ENCODE measurements at regions not wholly inside any gene's neighbourhood (a gene's known extent, or its start where the extent isn't known, plus 50 kb on each side); places are given as distances from the start of the nearest gene placed in this dataset.

DNA sequence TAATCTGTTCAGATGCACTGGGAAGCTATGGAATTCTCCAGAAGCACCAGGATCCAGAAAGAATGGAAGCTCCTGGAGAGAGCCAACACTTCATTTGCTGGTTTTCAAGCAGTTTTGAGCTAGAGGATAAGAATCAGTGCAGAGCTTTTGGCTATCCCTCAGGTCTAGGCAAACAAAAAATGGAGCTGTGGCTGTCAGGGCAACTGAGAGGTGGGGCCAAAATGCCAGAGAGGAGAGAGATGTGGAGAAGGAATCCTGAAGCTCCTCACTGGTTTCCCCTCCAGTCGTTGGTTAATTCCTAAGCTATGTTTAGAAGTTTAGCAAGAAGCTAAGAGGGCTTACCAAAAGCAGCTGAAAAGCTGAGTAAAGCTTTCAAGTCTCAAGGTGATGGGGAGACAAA lies 294.2 kb upstream of the JARID2 start:
- Histone ChIP-seq H3K27me3 (ENCODE audit: control insufficient read depth, insufficient read depth, low read length) (no peaks in the 10 kb centered on the region), H3K4me3 (ENCODE audit: low read depth, low read length) (no peak overlapping the region), H3K9ac (no peak overlapping the region), H3K9me3 (ENCODE audit: control insufficient read depth, low read length) (no peaks in the 10 kb centered on the region), H3K79me2 (no peaks in the 10 kb centered on the region), H3K4me1 (no peaks in the 10 kb centered on the region), H3K27ac (no peak overlapping the region), H2AFZ (no peak overlapping the region), H3K4me2 (ENCODE audit: low read length) (no peak overlapping the region), H3K36me3 (ENCODE audit: control insufficient read depth, insufficient read depth, low read length) (no peaks in the 10 kb centered on the region)
- TF ChIP-seq CTCF (IDR thresholded peaks at IDR 0.05), result no peak

GRCh38 chr6:14953836-14954235 lies 292.0 kb upstream of the JARID2 start:
- Histone ChIP-seq H3K9ac (no peak overlapping the region), H3K4me1 (no peaks in the 10 kb centered on the region), H3K4me3 (ENCODE audit: low read depth, low read length) (no peak overlapping the region), H3K27ac (no peak overlapping the region), H3K4me2 (ENCODE audit: low read length) (no peak overlapping the region), H3K79me2 (no peaks in the 10 kb centered on the region), H3K27me3 (ENCODE audit: control insufficient read depth, insufficient read depth, low read length) (no peaks in the 10 kb centered on the region), H3K36me3 (ENCODE audit: control insufficient read depth, insufficient read depth, low read length) (no peaks in the 10 kb centered on the region), H2AFZ (no peak overlapping the region), H3K9me3 (ENCODE audit: control insufficient read depth, low read length) (no peaks in the 10 kb centered on the region)
- TF ChIP-seq CTCF (IDR thresholded peaks at IDR 0.05), result no peak

- Histone ChIP-seq H3K4me3 (ENCODE audit: low read depth, low read length) (no peak overlapping the region), H3K36me3 (ENCODE audit: control insufficient read depth, insufficient read depth, low read length) (no peaks in the 10 kb centered on the region), H3K4me1 (peaks cover 2% of the 10 kb centered on the region), H3K27me3 (ENCODE audit: control insufficient read depth, insufficient read depth, low read length) (no peaks in the 10 kb centered on the region), H3K9ac (no peak overlapping the region), H3K4me2 (ENCODE audit: low read length) (no peak overlapping the region), H2AFZ (no peak overlapping the region), H3K9me3 (ENCODE audit: control insufficient read depth, low read length) (no peaks in the 10 kb centered on the region), H3K27ac (no peak overlapping the region), H3K79me2 (no peaks in the 10 kb centered on the region)
- TF ChIP-seq CTCF (IDR thresholded peaks at IDR 0.05), result no peak
Observed at GRCh38 chr6:14957355-14958059, 288.4 kb upstream of the JARID2 start.

DNA sequence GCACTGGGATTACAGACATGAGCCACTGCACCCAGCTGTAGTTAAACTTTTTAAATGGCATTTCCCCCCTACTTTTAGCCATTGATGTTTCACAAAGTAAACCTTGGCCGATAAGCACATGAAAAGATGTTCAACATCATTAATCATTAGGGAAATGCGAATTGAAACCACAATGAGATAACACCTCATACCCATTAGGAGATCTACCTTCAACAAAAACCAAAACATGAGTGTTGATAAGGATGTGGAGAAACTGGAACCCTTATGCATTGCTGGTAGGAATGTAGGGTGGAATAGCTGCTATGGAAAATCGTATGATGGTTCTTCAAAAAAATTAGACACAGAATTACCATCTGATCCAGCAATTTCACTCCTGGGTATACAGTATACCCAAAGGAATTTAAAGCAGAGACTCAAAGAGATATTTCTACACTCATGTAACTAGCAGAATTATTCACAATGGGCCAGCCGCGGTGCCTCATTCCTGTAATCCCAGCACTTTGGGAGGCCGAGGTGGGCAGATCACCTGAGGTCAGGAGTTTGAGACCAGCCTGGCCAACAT lies 286.5 kb upstream of the JARID2 start:
- Histone ChIP-seq H2AFZ (no peak overlapping the region), H3K27ac (no peak overlapping the region), H3K36me3 (ENCODE audit: control insufficient read depth, insufficient read depth, low read length) (no peaks in the 10 kb centered on the region), H3K4me1 (peaks cover 3% of the 10 kb centered on the region), H3K4me3 (ENCODE audit: low read depth, low read length) (no peak overlapping the region), H3K9ac (no peak overlapping the region), H3K9me3 (ENCODE audit: control insufficient read depth, low read length) (no peaks in the 10 kb centered on the region), H3K4me2 (ENCODE audit: low read length) (no peak overlapping the region), H3K27me3 (ENCODE audit: control insufficient read depth, insufficient read depth, low read length) (no peaks in the 10 kb centered on the region), H3K79me2 (no peaks in the 10 kb centered on the region)
- TF ChIP-seq CTCF (IDR thresholded peaks at IDR 0.05), result no peak

Measured in parathyroid adenoma (tissue), 2 donors.